Astrocyte of the spinal cord (primary cell): ENCODE measurements at regions not wholly inside any gene's neighbourhood (a gene's known extent, or its start where the extent isn't known, plus 50 kb on each side); places are given as distances from the start of the nearest gene placed in this dataset.

Source experiments
- DNase-seq: peaks from one replicate; pipeline ENCODE4 v3.0.0; 2011; ENCODE audit warnings: low read depth, low spot score
- H3K4me3 ChIP-seq: 2 replicates; pipeline ENCODE4 v1.5.1; 2011; ENCODE audit warnings: low read depth, mild to moderate bottlenecking, low read length, moderate library complexity
- CTCF ChIP-seq: IDR thresholded peaks from 2 replicates; pipeline ENCODE4 v1.5.1; 2012; ENCODE audit warnings: low read depth, mild to moderate bottlenecking, low read length, inconsistent platforms
- in situ Hi-C: cut with HindIII; loops from 2 replicates; pipeline ENCODE4 v1.10.0; 2017; ENCODE audit warnings: low sequenced_read_pairs

DNA sequence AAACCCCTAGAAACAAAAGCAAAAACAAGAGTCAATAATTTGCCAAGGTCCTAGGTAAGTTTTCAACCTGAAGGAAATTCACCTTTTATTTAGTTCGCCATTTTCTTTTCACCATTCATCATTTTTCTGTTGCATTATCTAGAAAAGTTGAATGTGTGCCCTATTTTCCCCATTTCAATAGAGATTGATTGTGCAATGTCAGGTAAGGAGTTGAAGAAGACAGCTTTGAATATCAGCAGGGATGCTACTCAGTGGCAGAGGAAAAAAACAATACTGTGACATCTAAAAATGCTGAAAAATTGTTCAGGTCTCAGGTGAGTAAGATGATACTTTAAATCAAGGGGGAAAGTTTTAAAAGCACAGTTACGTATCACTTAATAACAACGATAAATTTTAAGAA, 813.7 kb downstream of the DTWD2 start:
- in situ Hi-C loops: no loop called here
- no peak for DNase-seq
- no peak overlapping the region for H3K4me3 ChIP-seq
- TF ChIP-seq CTCF: no peak

DNA sequence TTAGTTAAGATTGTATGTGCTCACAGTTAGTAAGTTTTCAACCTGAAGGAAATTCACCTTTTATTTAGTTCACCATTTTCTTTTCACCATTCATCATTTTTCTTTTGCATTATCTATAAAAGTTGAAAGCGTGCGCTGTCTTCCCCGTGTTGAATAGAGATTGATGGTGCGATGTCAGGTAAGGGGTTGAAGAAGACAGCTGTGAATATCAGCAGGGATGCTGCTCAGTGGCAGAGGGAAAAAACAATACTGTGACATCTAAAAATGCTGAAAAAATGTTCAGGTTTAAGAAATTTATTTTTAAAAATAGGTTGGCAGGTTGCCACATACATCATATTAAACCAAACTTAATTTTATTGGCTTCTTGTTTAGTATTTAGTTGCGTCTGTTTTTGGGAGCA, 815.0 kb downstream of the DTWD2 start:
- in situ Hi-C loops: no loop called here
- H3K4me3 ChIP-seq: no peak overlapping the region
- DNase-seq: no peak
- no peak for TF ChIP-seq CTCF

- no peak for DNase-seq
- TF ChIP-seq CTCF: no peak
- no peak overlapping the region for H3K4me3 ChIP-seq
- in situ Hi-C loops: no loop called here
Measured at GRCh38 chr5:118165619-118166018, 822.7 kb downstream of the DTWD2 start.

GRCh38 chr5:118156181-118156580, 832.2 kb downstream of the DTWD2 start:
- in situ Hi-C loops: no loop called here
- TF ChIP-seq CTCF: no peak
- H3K4me3 ChIP-seq: no peak overlapping the region
- DNase-seq: no peak

GRCh38 chr5:118146824-118147223, 841.5 kb downstream of the DTWD2 start:
- no peak overlapping the region for H3K4me3 ChIP-seq
- DNase-seq: no peak
- in situ Hi-C loops: no loop called here
- TF ChIP-seq CTCF: no peak

DNA sequence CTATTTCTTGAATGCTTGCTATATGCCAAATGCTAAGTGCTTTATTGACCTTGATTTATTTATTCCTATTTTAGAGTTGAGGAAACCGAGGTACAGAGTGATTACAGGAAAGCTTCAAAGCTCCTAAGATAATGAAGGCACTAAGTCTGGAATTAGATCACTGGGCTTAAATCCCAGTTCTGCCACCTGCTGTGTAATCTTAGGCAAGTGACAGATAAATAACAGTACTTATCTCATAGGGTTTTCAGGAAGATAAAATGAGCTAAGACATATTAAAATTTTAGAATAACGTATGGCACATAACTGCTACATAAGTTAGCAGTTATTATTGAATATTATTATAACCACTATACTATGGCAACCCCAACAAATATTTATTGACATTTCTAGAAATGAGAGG, 843.8 kb downstream of the DTWD2 start:
- TF ChIP-seq CTCF: no peak
- no peak overlapping the region for H3K4me3 ChIP-seq
- in situ Hi-C loops: no loop called here
- no peak for DNase-seq

GRCh38 chr5:118139361-118139760, 849.0 kb downstream of the DTWD2 start:
- TF ChIP-seq CTCF: no peak
- no peak for DNase-seq

More at GRCh38 chr5:118139361-118139760, 849.0 kb downstream of the DTWD2 start:
- H3K4me3 ChIP-seq: no peak overlapping the region
- in situ Hi-C loops: no loop called here
